GM19468 (cell line): ENCODE measurements at regions not wholly inside any gene's neighbourhood (a gene's known extent, or its start where the extent isn't known, plus 50 kb on each side); places are given as distances from the start of the nearest gene placed in this dataset.

Source experiments
- ATAC-seq: cut with Tn5 transposase; IDR thresholded peaks from one replicate; pipeline ENCODE4 v1.9.1; 2021; ENCODE audit warnings: mild to moderate bottlenecking, moderate library complexity, moderate number of reproducible peaks; ENCODE audit not compliant: unreplicated experiment; ENCODE audit errors: extremely low read depth

DNA sequence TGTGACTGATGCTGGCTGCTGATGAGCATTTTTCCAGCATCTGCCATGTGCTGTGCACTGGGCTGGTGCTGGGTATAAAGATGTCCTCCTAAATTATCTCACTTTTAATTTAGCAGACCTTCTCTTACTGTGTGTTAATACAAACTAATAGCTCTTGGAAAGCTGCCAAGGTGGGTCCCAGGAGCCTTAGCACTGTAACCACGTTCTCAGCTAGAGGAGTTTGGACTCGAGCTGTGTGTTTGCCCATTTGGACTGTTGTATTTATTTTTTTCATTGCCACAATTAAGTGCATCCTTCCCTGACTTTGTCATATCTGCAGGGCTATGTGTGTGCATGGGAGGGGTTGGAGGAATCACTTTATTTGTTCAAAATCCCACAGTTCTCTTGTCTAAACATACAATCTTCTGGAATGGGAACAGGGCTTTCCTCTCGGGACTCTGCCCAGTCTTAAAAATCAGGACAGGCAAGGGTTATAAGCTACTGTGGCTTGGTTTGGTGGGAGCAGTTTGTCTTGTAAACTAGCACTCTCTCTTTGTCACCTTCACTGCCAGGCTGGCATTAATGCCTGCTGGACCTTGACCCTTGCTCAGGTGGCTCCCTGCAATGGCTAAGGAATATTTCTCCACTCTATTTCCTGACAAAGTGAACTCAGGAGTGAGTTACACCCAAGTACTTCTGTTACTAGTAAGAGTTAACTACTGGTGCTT lies 129.7 kb upstream of the MGAT5 start:
- ATAC-seq = no peak

DNA sequence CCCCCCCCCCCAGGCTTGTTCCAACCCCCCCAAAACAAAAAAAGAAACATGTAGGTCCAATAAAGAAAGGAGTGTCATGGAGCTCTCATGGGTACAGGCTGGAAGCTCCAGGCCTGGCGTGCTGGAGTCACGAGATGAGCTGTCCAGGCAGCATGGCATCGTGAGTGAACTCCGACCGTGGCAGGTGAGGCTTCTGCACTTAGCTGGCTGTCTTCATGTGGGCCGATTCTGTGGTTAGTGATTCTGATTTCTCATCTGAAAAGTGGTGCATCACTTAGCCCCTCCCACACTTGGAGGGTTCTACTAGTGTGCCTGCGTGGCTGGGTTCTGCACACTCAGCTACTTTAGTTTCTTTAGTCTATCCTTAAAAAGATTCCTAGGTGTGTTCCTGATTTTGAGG lies 126.4 kb upstream of the MGAT5 start:
- ATAC-seq = no peak

DNA sequence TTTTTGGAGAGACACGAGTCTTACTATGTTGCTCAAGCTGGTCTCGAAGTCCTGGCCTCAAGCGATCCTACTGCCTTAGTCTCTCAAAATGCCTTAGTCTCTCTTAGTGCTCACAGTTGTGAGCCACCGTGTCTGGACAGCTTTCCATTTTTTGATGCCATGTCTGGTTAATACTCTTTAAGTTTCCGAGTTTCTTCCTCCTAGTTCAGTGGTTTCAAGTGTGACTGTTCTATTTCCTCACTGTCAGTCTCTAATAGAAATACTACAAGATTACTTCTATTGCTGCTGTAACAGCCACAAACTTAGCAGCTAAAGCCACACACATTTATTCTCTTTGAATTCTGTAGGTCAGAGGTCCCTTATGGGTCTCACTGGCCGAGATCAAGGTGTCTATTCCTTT lies 125.1 kb upstream of the MGAT5 start:
- ATAC-seq = no peak

GRCh38 chr2:134129900-134130537 lies 123.9 kb upstream of the MGAT5 start:
- no peak for ATAC-seq

- ATAC-seq = no peak
Measured at GRCh38 chr2:134131681-134132489, 122.0 kb upstream of the MGAT5 start.

DNA sequence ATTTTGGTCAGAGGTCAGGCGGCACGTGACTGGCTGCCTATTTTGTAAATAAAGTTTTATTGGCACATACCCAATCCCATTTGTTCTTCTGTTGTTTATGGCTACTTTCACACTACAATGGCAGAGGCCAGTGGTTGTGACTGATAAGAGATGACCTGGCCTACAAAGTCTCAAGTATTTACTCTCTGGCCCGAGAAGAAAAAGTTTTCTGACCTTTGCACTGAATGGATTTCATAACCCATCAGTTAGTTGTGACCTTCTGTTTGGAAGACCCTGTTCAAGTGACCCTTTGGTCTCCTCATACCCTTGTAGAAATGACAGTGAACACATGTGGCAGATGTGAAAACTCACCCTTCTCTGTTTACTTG lies 121.4 kb upstream of the MGAT5 start:
- ATAC-seq = no peak

GRCh38 chr2:134133622-134134312 lies 120.1 kb upstream of the MGAT5 start:
- ATAC-seq = no peak

GRCh38 chr2:134134313-134134706 lies 119.6 kb upstream of the MGAT5 start:
- no peak for ATAC-seq

- ATAC-seq = no peak
Measured at GRCh38 chr2:134134827-134135226, 119.0 kb upstream of the MGAT5 start.

DNA sequence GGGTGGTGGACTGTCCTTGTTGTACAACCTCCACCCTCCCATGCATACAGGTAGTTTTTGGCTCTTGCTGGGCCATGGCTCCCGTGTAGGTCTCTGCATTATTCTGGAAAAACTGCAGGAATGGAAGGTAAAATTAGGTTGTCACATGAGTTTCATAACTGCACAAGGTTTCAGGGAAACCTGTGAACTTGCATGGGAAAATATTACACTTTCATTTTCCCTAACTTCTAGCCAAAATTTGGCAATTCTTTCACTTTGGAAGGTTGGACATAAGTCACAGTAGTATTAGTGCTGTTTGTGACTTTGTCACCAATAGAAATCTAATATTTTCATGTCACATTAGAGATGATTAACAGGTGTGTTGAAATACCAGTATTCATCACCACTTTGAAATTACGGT lies 118.1 kb upstream of the MGAT5 start:
- no peak for ATAC-seq

- ATAC-seq = no peak
Measured at GRCh38 chr2:134136731-134137130, 117.1 kb upstream of the MGAT5 start.

DNA sequence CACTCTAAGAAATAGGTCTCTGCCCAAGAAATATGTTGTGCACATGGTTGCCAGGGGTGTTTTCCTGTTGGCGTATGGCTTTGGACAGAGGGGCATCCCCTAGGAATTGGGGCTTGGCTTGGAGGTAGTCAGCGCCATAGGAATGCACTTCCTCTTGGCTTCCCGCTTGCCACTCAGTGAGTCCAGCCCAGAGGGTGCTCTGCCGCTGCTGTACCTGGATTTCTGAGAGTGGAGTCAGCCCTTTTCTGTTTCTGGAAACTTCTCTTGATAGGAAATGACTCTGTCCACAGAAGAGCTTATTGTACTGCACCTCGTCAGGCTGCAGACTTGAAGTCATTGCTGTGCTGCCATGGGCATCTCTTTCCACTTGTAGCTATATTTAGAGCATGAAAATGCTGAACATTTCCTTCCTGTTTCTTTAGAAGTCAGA lies 116.7 kb upstream of the MGAT5 start:
- no peak for ATAC-seq

DNA sequence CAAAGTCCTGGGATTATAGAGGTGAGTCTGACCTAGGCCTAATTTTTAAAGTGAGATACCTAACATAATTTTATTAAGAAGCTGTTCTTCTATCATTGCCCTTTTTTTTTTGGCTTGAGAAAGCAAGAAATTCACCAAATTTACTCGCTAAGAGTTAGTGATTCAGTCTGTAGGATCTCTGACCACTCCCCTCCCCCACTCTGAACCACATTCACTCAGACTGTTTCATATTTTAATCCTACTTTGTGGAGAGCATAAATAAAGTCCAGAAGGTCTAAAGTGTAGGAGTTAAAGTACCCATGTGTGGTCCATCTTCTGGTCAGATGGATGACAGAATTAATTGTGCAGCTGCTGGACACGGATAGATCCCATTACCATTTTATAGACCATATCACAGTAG lies 115.8 kb upstream of the MGAT5 start:
- ATAC-seq = no peak

DNA sequence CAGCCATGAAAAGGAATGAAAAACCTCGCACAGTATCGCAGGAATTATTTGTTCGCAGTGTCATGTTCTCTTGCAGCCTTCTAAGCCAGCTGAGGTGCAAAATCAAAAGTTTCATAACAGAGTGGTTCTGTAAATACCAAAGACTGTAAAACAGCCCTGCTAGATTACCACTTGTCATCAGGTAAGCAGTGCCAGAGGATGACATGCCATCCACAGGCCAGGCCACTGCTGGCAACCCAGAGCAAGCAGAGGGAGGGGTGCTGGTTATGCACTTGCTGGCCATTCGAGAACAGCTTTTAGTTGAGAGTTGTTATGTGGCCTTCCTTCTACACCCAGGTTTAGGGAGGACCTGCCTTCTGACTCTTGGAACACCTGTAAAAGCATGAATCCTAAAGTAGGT lies 114.3 kb upstream of the MGAT5 start:
- ATAC-seq = no peak

DNA sequence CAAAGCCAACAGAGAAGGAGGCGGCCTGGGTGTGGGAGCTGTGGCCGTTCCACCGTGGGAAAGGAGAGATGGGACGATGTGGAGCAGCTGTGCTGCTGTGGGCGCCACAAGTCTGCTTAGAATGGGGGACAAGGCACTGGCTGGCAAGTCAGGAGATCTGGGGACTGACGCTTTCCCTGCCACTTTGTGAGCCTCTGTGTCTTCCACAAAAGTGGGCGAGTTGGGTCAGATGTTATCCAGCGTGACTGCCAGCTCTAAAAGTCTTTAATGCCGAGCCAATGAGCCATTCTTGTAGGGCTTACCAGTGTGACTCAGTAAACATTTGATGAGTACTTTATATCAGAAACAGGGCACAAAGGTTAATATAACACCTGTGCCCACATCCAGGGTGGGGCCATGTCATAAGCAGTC lies 113.6 kb upstream of the MGAT5 start:
- ATAC-seq = no peak

- no peak for ATAC-seq
Measured at GRCh38 chr2:134141598-134142340, 112.1 kb upstream of the MGAT5 start.

DNA sequence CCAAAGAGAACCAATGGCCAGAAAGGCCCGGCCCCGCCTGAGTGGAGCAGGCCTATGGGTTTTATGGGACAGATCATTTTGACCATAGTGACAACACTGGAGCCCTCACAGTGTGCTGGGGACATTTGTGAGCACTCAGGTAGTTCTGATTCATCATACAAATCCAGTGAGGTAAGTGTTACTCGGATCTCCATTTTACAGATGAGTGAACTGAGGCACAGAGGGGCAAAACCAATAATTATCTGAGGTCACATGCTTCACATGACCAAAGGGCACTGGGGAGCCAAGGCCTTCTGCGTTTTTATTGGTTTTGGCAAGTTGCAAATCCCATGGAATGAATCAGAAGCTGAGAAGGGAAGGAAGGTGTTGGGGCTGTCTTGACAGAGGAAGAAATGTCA lies 111.5 kb upstream of the MGAT5 start:
- ATAC-seq = no peak

DNA sequence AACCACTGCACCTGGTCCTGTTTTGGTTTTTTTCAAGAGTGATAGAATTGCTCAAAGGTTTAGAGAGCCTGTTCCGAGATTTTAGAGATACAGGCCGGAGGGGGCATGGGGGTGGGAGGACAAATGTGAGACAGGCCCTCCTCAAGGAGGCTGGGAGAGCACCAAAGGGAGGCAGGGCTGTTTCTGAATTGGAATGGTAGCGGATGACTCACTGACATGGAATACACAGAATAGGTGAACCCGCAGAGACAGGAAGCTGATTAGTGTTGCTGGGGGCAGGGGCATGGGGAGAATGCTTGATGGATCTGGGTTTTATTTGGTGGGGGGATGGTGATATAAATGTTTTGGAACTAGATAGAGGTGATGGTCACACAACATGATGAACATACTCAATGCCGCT lies 111.0 kb upstream of the MGAT5 start:
- ATAC-seq = no peak

- ATAC-seq = no peak
Measured at GRCh38 chr2:134143568-134143967, 110.3 kb upstream of the MGAT5 start.

DNA sequence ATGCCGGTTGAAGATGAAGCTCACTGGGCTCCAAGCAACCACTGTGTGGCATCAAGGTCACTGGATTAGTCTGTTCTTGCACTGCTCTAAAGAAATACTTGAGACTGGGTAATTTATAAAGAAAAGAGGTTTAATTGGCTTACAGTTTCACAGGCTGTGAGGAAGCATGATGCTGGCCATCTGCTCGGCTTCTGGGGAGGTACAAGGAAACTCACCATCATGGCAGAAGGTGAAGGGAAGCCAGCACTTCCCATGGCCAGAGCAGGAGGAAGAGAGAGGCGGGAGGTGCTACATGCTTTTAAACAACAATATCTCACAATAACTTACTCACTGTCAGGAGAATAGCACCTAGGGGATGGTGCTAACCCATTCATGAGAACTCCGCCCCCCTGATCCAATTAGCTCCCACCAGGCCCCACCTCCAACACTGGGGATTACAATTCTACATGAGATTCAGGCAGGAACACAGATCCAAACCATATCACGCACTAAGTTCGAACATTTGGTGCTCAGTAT lies 109.7 kb upstream of the MGAT5 start:
- ATAC-seq = no peak
